ENCODE measurements at regions not wholly inside any gene's neighbourhood (a gene's known extent, or its start where the extent isn't known, plus 50 kb on each side); places are given as distances from the start of the nearest gene placed in this dataset.

DNA sequence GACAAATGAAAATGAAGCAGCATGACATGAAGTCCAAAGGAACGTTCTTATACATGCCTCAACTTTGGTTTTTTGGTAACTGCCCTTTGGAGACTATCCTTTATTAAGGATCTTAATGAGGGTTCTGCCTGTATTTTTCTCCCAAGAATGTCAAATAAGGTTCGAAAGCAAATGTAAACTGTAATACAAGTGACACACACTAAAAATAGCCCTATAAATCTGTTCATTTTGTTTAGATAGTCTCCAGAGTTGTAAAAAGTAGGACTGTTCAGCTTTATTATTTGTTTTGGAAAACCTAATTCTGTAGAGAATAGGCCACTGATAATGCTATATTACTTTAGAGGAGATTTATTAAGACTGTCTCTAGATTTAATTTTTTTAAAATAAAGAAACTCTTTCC is 80.5 kb upstream of the CDIN1 start:
- CTCF ChIA-PET, result no interaction called here
- TF ChIP-seq, protein P1, sequence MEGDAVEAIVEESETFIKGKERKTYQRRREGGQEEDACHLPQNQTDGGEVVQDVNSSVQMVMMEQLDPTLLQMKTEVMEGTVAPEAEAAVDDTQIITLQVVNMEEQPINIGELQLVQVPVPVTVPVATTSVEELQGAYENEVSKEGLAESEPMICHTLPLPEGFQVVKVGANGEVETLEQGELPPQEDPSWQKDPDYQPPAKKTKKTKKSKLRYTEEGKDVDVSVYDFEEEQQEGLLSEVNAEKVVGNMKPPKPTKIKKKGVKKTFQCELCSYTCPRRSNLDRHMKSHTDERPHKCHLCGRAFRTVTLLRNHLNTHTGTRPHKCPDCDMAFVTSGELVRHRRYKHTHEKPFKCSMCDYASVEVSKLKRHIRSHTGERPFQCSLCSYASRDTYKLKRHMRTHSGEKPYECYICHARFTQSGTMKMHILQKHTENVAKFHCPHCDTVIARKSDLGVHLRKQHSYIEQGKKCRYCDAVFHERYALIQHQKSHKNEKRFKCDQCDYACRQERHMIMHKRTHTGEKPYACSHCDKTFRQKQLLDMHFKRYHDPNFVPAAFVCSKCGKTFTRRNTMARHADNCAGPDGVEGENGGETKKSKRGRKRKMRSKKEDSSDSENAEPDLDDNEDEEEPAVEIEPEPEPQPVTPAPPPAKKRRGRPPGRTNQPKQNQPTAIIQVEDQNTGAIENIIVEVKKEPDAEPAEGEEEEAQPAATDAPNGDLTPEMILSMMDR (IDR thresholded peaks at IDR 0.05; ENCODE audit: unreplicated experiment), result no peak
- intact Hi-C loops (cut with micrococcal nuclease; ENCODE audit: unreplicated experiment), result no loop called here
- Mint-ChIP-seq H3K9me3 (ENCODE audit: low read depth, unreplicated experiment) (no peaks in the 10 kb centered on the region), H3K36me3 (ENCODE audit: insufficient read depth, unreplicated experiment) (no peaks in the 10 kb centered on the region), H3K27ac (ENCODE audit: unreplicated experiment) (no peak overlapping the region), H3K27me3 (ENCODE audit: unreplicated experiment) (no peaks in the 10 kb centered on the region), H3K4me3 (ENCODE audit: low read depth, unreplicated experiment) (no peak overlapping the region), H3K4me1 (ENCODE audit: low read depth, unreplicated experiment) (peaks cover 17% of the 10 kb centered on the region)
- no peak for DNase-seq
- BruUV-seq (replicated peaks), result no TSS peak

DNA sequence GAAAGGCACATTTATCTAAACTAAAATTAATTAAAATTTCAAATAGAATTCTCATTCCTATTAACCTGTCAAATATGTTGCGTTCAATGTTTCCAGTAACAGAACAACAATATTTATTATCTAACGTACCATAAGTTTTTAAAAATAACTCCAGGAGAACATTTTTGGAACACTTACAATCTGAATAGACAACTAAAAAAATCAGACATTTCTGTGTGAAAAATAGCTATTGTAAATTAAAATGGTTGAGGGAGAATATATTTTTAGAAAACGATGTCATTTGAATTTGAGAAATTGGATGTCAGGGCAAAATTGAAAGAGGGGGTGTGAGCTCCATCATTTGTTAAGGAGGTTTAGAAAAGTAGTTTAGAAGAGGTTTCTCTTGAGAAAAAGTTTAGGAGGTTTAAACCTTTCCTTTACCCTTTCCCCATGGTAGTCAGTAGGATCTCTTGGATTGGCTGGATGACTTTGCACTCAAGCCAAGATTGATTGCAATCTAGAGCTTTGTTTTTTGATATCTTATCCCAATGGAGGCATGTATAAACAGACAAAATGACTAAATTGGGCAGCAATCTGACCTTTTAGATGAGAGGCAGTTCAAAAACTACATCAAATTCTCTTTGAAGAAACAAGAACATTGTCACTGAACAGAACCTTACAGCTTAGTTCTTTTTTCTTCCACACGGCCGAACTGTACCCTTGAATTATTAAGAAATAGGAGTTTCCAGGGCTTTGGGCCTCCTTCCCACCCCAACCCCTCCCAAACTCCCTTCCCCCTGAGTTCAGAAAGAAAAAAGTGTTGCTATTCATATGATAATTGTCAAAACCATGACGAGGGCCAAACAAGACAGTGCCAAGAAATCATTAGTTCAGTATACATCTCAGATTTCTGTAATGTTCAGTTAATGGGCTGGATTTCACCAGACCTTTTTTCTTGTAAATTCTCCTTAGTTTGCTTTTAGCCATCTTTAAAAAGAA is 79.7 kb upstream of the CDIN1 start:
- Mint-ChIP-seq H3K9me3 (ENCODE audit: low read depth, unreplicated experiment) (no peaks in the 10 kb centered on the region), H3K4me3 (ENCODE audit: low read depth, unreplicated experiment) (no peak overlapping the region), H3K27ac (ENCODE audit: unreplicated experiment) (no peak overlapping the region), H3K36me3 (ENCODE audit: insufficient read depth, unreplicated experiment) (no peaks in the 10 kb centered on the region), H3K4me1 (ENCODE audit: low read depth, unreplicated experiment) (peaks cover 10% of the 10 kb centered on the region), H3K27me3 (ENCODE audit: unreplicated experiment) (no peaks in the 10 kb centered on the region)
- TF ChIP-seq, protein P1 (IDR thresholded peaks at IDR 0.05; ENCODE audit: unreplicated experiment), result no peak
- no peak for DNase-seq
- BruUV-seq (replicated peaks), result no TSS peak
- intact Hi-C loops (cut with micrococcal nuclease; ENCODE audit: unreplicated experiment), result loop anchor here (5.0 to 10.0 kb wide), 4 partner anchors 85 to 745 kb away; no protein-coding TSS in a partner anchor
- CTCF ChIA-PET, result no interaction called here

DNA sequence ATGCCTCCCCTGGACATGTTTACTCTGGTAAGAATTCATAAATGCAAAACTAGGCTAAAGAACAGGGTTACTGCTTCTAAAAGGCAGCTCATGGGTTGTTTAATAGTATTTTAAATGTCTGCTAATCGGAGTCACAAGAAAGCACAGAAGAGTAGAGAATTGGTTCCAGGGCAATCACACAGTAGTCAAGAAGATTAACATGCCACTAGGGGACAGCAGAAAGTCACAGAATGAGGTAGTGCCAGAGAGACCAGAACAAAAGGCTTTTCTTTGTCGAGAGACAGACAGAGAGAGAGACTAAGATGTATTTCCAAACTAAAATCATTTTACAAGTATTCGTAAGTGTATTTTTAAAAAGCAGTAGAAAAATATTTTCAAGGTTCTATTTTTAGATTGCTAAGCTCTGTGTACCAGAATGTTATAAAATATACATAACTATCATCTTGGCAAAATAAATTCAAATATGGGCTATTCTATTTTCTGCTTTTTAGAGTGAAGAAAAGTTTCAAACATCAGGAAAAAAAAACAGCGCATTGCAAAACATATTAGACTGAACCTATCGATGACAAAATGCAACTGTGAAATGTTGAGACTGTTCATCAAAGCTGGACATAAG is 78.3 kb upstream of the CDIN1 start:
- Mint-ChIP-seq H3K9me3 (ENCODE audit: low read depth, unreplicated experiment) (no peaks in the 10 kb centered on the region), H3K27me3 (ENCODE audit: unreplicated experiment) (no peaks in the 10 kb centered on the region), H3K36me3 (ENCODE audit: insufficient read depth, unreplicated experiment) (peaks cover 5% of the 10 kb centered on the region), H3K4me3 (ENCODE audit: low read depth, unreplicated experiment) (no peak overlapping the region), H3K4me1 (ENCODE audit: low read depth, unreplicated experiment) (peaks cover 19% of the 10 kb centered on the region), H3K27ac (ENCODE audit: unreplicated experiment) (no peak overlapping the region)
- CTCF ChIA-PET, result no interaction called here
- TF ChIP-seq, protein P1 (IDR thresholded peaks at IDR 0.05; ENCODE audit: unreplicated experiment), result no peak
- peak; percentile 7 for DNase-seq
- no TSS peak for BruUV-seq (replicated peaks)
- intact Hi-C loops (cut with micrococcal nuclease; ENCODE audit: unreplicated experiment), result loop anchor here (5.0 to 10.0 kb wide), 4 partner anchors 84 to 746 kb away; no protein-coding TSS in a partner anchor

DNA sequence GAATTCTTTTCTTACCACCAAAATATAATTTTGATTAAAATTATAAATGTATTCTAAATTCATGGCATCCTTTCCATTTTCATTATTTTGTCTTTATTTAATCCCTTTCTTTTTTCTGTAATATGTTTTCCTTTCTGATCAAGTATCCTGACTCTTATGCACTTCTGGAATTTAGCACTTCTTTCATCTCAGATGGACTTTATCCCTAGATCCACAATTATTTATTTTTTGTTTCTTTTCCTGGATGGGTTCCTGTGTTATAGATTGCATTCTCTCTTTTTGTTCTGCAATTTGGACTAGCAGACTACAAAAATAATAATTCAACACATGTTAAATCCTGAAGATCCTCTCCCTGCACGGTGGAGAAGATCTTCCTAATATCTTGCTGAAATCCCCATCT is 76.9 kb upstream of the CDIN1 start:
- peaks cover 19% of the 10 kb centered on the region for H3K4me1 Mint-ChIP-seq (ENCODE audit: low read depth, unreplicated experiment)
- CTCF ChIA-PET, result no interaction called here

More for the DNA sequence above, 76.9 kb upstream of the CDIN1 start:
- no TSS peak for BruUV-seq (replicated peaks)
- Mint-ChIP-seq H3K27me3 (ENCODE audit: unreplicated experiment) (no peaks in the 10 kb centered on the region), H3K27ac (ENCODE audit: unreplicated experiment) (peak overlapping the region; percentile 10), H3K36me3 (ENCODE audit: insufficient read depth, unreplicated experiment) (peaks cover 5% of the 10 kb centered on the region), H3K4me3 (ENCODE audit: low read depth, unreplicated experiment) (no peak overlapping the region), H3K9me3 (ENCODE audit: low read depth, unreplicated experiment) (no peaks in the 10 kb centered on the region)
- TF ChIP-seq, protein P1 (IDR thresholded peaks at IDR 0.05; ENCODE audit: unreplicated experiment), result no peak
- intact Hi-C loops (cut with micrococcal nuclease; ENCODE audit: unreplicated experiment), result loop anchor here (5.0 to 10.0 kb wide), 4 partner anchors 82 to 748 kb away; no protein-coding TSS in a partner anchor
- no peak for DNase-seq

All from Calu3 (cell line).